OCI-LY1 (cell line): ENCODE measurements at regions not wholly inside any gene's neighbourhood (a gene's known extent, or its start where the extent isn't known, plus 50 kb on each side); places are given as distances from the start of the nearest gene placed in this dataset.
"Not testable (repeated sequence)": the region's sequence is repeated elsewhere in the genome, so short reads cannot be mapped to it uniquely, and the experiment has no call there.

ENCODE experiments used
- H2AFZ ChIP-seq: fragments of 200-600 bp; sonication (generic), shearing (Covaris generic); 2 replicates; pipeline ENCODE4 v1.6.0; 2014; ENCODE audit warnings: antibody characterized with exemption, mild to moderate bottlenecking, low read length
- H3F3A ChIP-seq: fragments of 200-600 bp; sonication (generic), shearing (Covaris generic); 2 replicates; pipeline ENCODE4 v1.6.0; 2014; ENCODE audit warnings: mild to moderate bottlenecking, antibody characterized with exemption, low read length, moderate library complexity; ENCODE audit not compliant: insufficient read depth
- H3K27ac ChIP-seq: fragments of 200-600 bp; sonication (generic); 2 replicates; pipeline ENCODE4 v1.5.1; 2014; ENCODE audit warnings: low read length, mixed run types, mild to moderate bottlenecking, low read depth; ENCODE audit not compliant: poor library complexity, severe bottlenecking
- H3K27me3 ChIP-seq: fragments of 200-600 bp; sonication (generic); 2 replicates; pipeline ENCODE4 v1.6.0; 2014; ENCODE audit warnings: antibody characterized with exemption, mild to moderate bottlenecking, low read length, moderate library complexity; ENCODE audit not compliant: insufficient read depth
- H3K36me3 ChIP-seq: fragments of 200-600 bp; sonication (generic); 2 replicates; pipeline ENCODE4 v1.6.1; 2014; ENCODE audit warnings: mild to moderate bottlenecking, antibody characterized with exemption, low read length, moderate library complexity, mixed read lengths; ENCODE audit not compliant: insufficient read depth
- H3K4me1 ChIP-seq: fragments of 200-600 bp; sonication (generic); 2 replicates; pipeline ENCODE4 v1.5.1; 2014; ENCODE audit warnings: mild to moderate bottlenecking, low read length, moderate library complexity; ENCODE audit not compliant: insufficient read depth, severe bottlenecking
- H3K4me2 ChIP-seq: fragments of 200-600 bp; sonication (generic), shearing (Covaris generic); 2 replicates; pipeline ENCODE4 v1.6.1; 2014; ENCODE audit warnings: low read length
- H3K4me3 ChIP-seq: fragments of 200-600 bp; sonication (generic); 2 replicates; pipeline ENCODE4 v1.5.1; 2014; ENCODE audit warnings: low read length, low read depth, mild to moderate bottlenecking, mixed read lengths; ENCODE audit not compliant: poor library complexity, severe bottlenecking
- H3K79me2 ChIP-seq: fragments of 200-600 bp; shearing (Covaris generic); 2 replicates; pipeline ENCODE4 v1.6.1; 2016; ENCODE audit warnings: mixed run types, low read length, mixed read lengths; ENCODE audit not compliant: insufficient read depth
- H3K9ac ChIP-seq: fragments of 200-600 bp; sonication (generic), shearing (Covaris generic); 2 replicates; pipeline ENCODE4 v1.6.1; 2014; ENCODE audit warnings: mild to moderate bottlenecking, low read length, mixed read lengths
- H3K9me2 ChIP-seq: fragments of 200-600 bp; sonication (generic), shearing (Covaris generic); 2 replicates; pipeline ENCODE4 v1.6.1; 2014; ENCODE audit warnings: low read depth, mild to moderate bottlenecking, low read length, mixed read lengths
- H3K9me3 ChIP-seq: fragments of 200-600 bp; shearing (Covaris generic); 2 replicates; pipeline ENCODE4 v1.6.1; 2014; ENCODE audit warnings: low read length, mixed read lengths
- H4K20me1 ChIP-seq: fragments of 200-600 bp; sonication (generic), shearing (Covaris generic); 2 replicates; pipeline ENCODE4 v1.6.0; 2016; ENCODE audit warnings: mild to moderate bottlenecking, low read length; ENCODE audit not compliant: insufficient read depth
- CTCF ChIP-seq: fragments of 200-600 bp; sonication (generic), shearing (Covaris generic); IDR thresholded peaks from 2 replicates; pipeline ENCODE4 v1.5.1; 2017; ENCODE audit warnings: mild to moderate bottlenecking, antibody characterized with exemption, low read length, moderate library complexity, mixed read lengths
- EZH2 ChIP-seq: fragments of 200-600 bp; sonication (generic), shearing (Covaris generic); IDR thresholded peaks from 2 replicates; pipeline ENCODE4 v1.8.0; 2017; ENCODE audit warnings: borderline replicate concordance, mixed run types, mild to moderate bottlenecking, antibody characterized with exemption, low read length, moderate library complexity, mixed read lengths

DNA sequence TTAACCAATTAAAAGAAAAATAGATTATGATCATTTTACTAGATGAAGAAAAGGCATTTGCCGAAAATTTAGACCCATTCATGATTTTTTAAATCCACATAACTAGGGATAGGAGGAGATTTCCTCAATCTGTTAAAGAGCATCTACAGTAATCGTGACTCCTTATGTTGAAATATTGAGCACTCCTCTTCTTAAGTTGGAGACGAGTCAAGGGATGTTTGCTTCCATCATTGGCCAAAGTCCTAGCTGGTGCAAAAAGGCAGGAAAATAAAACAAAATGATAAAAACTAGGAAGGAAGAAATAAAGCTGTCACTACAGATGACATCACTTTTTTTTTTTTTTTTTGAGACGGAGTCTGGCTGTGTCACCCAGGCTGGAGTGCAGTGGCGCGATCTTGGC, 245.6 kb upstream of the KAZN start:
- H4K20me1 ChIP-seq, result no peaks in the 10 kb centered on the region
- H3K79me2 ChIP-seq, result no peaks in the 10 kb centered on the region
- no peaks in the 10 kb centered on the region for H3F3A ChIP-seq
- H3K4me1 ChIP-seq, result no peaks in the 10 kb centered on the region
- no peaks in the 10 kb centered on the region for H3K9me2 ChIP-seq
- TF ChIP-seq EZH2, result no peak
- no peak overlapping the region for H3K27ac ChIP-seq
- H3K4me2 ChIP-seq, result no peak overlapping the region
- no peak overlapping the region for H3K9ac ChIP-seq
- no peak overlapping the region for H2AFZ ChIP-seq
- no peak overlapping the region for H3K4me3 ChIP-seq
- H3K36me3 ChIP-seq, result no peaks in the 10 kb centered on the region
- H3K9me3 ChIP-seq, result no peaks in the 10 kb centered on the region
- no peaks in the 10 kb centered on the region for H3K27me3 ChIP-seq

DNA sequence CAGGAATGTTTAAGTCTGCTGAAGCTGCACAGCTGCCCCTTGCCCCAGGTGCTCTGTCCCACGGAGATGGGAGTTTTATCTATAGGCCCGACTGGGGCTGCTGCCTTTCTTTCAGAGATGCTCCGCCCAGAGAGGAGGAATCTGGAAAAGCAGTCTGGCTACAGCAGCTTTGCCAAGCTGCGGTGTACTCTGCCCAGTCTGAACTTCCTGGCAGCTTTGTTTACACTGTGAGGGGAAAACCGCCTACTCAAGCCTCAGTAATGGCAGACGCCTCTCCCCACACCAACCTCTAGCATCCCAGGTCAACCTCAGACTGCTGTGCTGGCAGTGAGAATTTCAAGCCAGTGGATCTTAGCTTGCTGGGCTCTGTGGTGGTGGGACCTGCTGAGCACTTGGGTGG, 237.5 kb upstream of the KAZN start:
- H3F3A ChIP-seq, H4K20me1 ChIP-seq, H3K79me2 ChIP-seq, H3K9me3 ChIP-seq, H2AFZ ChIP-seq, H3K27ac ChIP-seq, H3K4me3 ChIP-seq, H3K4me2 ChIP-seq, H3K27me3 ChIP-seq, H3K9me2 ChIP-seq, H3K9ac ChIP-seq, H3K36me3 ChIP-seq, H3K4me1 ChIP-seq: not testable (repeated sequence)

GRCh38 chr1:14362331-14362730, 236.2 kb upstream of the KAZN start:
- no peak overlapping the region for H3K4me3 ChIP-seq
- no peaks in the 10 kb centered on the region for H3F3A ChIP-seq
- H3K27ac ChIP-seq, result no peak overlapping the region
- no peaks in the 10 kb centered on the region for H3K79me2 ChIP-seq
- H3K4me2 ChIP-seq, result no peak overlapping the region
- H3K9me2 ChIP-seq, result no peaks in the 10 kb centered on the region
- no peak overlapping the region for H3K9ac ChIP-seq
- no peaks in the 10 kb centered on the region for H3K9me3 ChIP-seq
- H3K36me3 ChIP-seq, result no peaks in the 10 kb centered on the region
- H3K4me1 ChIP-seq, result no peaks in the 10 kb centered on the region
- TF ChIP-seq EZH2 (no peak), CTCF (no peak)
- no peak overlapping the region for H2AFZ ChIP-seq
- H4K20me1 ChIP-seq, result no peaks in the 10 kb centered on the region
- H3K27me3 ChIP-seq, result no peaks in the 10 kb centered on the region

GRCh38 chr1:14363036-14363590, 235.4 kb upstream of the KAZN start:
- Histone ChIP-seq H3K27ac (no peak overlapping the region), H3K27me3 (peaks cover under 1% of the 10 kb centered on the region; the same call in 1 of the 2 replicates), H4K20me1 (no peaks in the 10 kb centered on the region), H3K9me3 (no peaks in the 10 kb centered on the region), H3K9me2 (no peaks in the 10 kb centered on the region), H3F3A (no peaks in the 10 kb centered on the region), H3K9ac (no peak overlapping the region), H3K79me2 (no peaks in the 10 kb centered on the region), H3K4me2 (no peak overlapping the region), H3K4me1 (no peaks in the 10 kb centered on the region), H3K4me3 (no peak overlapping the region), H3K36me3 (no peaks in the 10 kb centered on the region), H2AFZ (no peak overlapping the region)
- TF ChIP-seq CTCF (no peak), EZH2 (no peak)
